ENCODE measurements at regions not wholly inside any gene's neighbourhood (a gene's known extent, or its start where the extent isn't known, plus 50 kb on each side); places are given as distances from the start of the nearest gene placed in this dataset.

GRCh38 chr5:145433077-145433476 lies 402.1 kb downstream of the PRELID2 start:
- Histone ChIP-seq H4K20me1 (ENCODE audit: insufficient read depth, low read length) (no peaks in the 10 kb centered on the region), H3K23ac (ENCODE audit: low read depth, low read length) (no peak overlapping the region), H3K79me1 (ENCODE audit: low read depth in 1 of 2, low read length in 2 of 2) (no peaks in the 10 kb centered on the region), H3K4ac (ENCODE audit: low read depth, low read length) (no peak overlapping the region), H3K18ac (ENCODE audit: low read depth, low read length) (no peak overlapping the region), H3K4me2 (ENCODE audit: low read depth, low read length) (no peak overlapping the region), H3K27ac (ENCODE audit: insufficient read depth, low read length) (no peak overlapping the region), H2AK9ac (replicated peaks; ENCODE audit: low read depth, low read length, poor library complexity) (no peak overlapping the region), H4K8ac (ENCODE audit: low read depth in 2 of 2, low read length in 2 of 2) (no peak overlapping the region), H2BK120ac (ENCODE audit: low read depth, low read length) (no peak overlapping the region), H3K4me3 (ENCODE audit: insufficient read depth, low read depth, low read length) (no peak overlapping the region), H3K27me3 (ENCODE audit: control insufficient read depth, insufficient read depth, low read length) (no peaks in the 10 kb centered on the region), H2AFZ (replicated peaks; ENCODE audit: low read length, poor library complexity) (no peak overlapping the region), H2BK15ac (ENCODE audit: low read depth, low read length) (no peak overlapping the region), H3K36me3 (ENCODE audit: control insufficient read depth, insufficient read depth, low read length) (no peaks in the 10 kb centered on the region), H4K5ac (ENCODE audit: low read depth, low read length) (no peak overlapping the region), H3K9me1 (ENCODE audit: insufficient read depth, low read length) (no peaks in the 10 kb centered on the region), H2BK20ac (ENCODE audit: low read depth, low read length) (no peak overlapping the region), H2BK5ac (ENCODE audit: low read depth, low read length, poor library complexity, severe bottlenecking) (no peak overlapping the region), H3K14ac (replicated peaks; ENCODE audit: low read depth, low read length) (no peak overlapping the region), H4K91ac (ENCODE audit: insufficient read depth, low read depth, low read length) (no peak overlapping the region), H3K9ac (ENCODE audit: low read depth, low read length) (no peak overlapping the region), H2AK5ac (ENCODE audit: low read depth, low read length) (no peak overlapping the region), H3K56ac (ENCODE audit: extremely low read depth, insufficient read depth, low read length) (no peak overlapping the region), H3K9me3 (ENCODE audit: control insufficient read depth, insufficient read depth, low read length) (no peaks in the 10 kb centered on the region; the same call in 1 of the 2 replicates), H3K4me1 (ENCODE audit: control insufficient read depth, insufficient read depth, low read length) (no peaks in the 10 kb centered on the region)
- no TSS peak for BruUV-seq (replicated peaks)
- POLR2A ChIA-PET (ENCODE audit: unreplicated experiment) = no interaction called here
- CTCF ChIA-PET = no interaction called here
- in situ Hi-C loops (cut with MboI; ENCODE audit: low sequenced_read_pairs) (no loop called here), intact Hi-C loops (cut with micrococcal nuclease) (no loop called here), dilution Hi-C loops (cut with HindIII; ENCODE audit: low sequenced_read_pairs, unreplicated experiment) (no loop called here)
- no peak for TF ChIP-seq RCOR1 (IDR thresholded peaks at IDR 0.05; ENCODE audit: insufficient replicate concordance, low read length)
- TF ChIP-seq ELK1 (IDR thresholded peaks at IDR 0.05; ENCODE audit: borderline replicate concordance, low read depth, low read length) = no peak
- TF ChIP-seq USF2 (IDR thresholded peaks at IDR 0.05; ENCODE audit: low read depth, low read length) = no peak
- TF ChIP-seq, protein P1, sequence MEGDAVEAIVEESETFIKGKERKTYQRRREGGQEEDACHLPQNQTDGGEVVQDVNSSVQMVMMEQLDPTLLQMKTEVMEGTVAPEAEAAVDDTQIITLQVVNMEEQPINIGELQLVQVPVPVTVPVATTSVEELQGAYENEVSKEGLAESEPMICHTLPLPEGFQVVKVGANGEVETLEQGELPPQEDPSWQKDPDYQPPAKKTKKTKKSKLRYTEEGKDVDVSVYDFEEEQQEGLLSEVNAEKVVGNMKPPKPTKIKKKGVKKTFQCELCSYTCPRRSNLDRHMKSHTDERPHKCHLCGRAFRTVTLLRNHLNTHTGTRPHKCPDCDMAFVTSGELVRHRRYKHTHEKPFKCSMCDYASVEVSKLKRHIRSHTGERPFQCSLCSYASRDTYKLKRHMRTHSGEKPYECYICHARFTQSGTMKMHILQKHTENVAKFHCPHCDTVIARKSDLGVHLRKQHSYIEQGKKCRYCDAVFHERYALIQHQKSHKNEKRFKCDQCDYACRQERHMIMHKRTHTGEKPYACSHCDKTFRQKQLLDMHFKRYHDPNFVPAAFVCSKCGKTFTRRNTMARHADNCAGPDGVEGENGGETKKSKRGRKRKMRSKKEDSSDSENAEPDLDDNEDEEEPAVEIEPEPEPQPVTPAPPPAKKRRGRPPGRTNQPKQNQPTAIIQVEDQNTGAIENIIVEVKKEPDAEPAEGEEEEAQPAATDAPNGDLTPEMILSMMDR (conservative IDR thresholded peaks at IDR 0.05; ENCODE audit: low read depth, low read length) = no peak
- no peak for TF ChIP-seq CEBPB (IDR thresholded peaks at IDR 0.05; ENCODE audit: low read depth, low read length)
- TF ChIP-seq POLR2A (IDR thresholded peaks at IDR 0.05; ENCODE audit: low read depth, low read length) = no peak
- no peak for TF ChIP-seq RAD21 (IDR thresholded peaks at IDR 0.05; ENCODE audit: low read length)
- TF ChIP-seq BHLHE40 (IDR thresholded peaks at IDR 0.05; ENCODE audit: low read depth, low read length) = no peak
- TF ChIP-seq SMC3 (IDR thresholded peaks at IDR 0.05; ENCODE audit: low read depth, low read length) = no peak
- no peak for TF ChIP-seq MAFK (IDR thresholded peaks at IDR 0.05; ENCODE audit: low read depth, low read length)
- TF ChIP-seq NFE2L2 (IDR thresholded peaks at IDR 0.05; ENCODE audit: low read depth, low read length) = no peak
- TF ChIP-seq MAZ (IDR thresholded peaks at IDR 0.05; ENCODE audit: borderline replicate concordance, low read depth, low read length) = no peak
- no peak for TF ChIP-seq MXI1 (IDR thresholded peaks at IDR 0.05; ENCODE audit: borderline replicate concordance, low read depth, low read length)
- no peak for TF ChIP-seq RFX5 (IDR thresholded peaks at IDR 0.05; ENCODE audit: low read depth, low read length)
- TF ChIP-seq FOS (IDR thresholded peaks at IDR 0.05; ENCODE audit: low read depth, low read length) = no peak
- ATAC-seq (ENCODE audit: low read depth) (no peak), DNase-seq (no peak)
- no CpG with 5 or more reads among the region's 3 CpGs for WGBS, 2 experiments (ENCODE audit: extremely low coverage in 2 of 2, insufficient read length in 1 of 2)

Data from IMR-90 (cell line).